ENCODE measurements at regions not wholly inside any gene's neighbourhood (a gene's known extent, or its start where the extent isn't known, plus 50 kb on each side); places are given as distances from the start of the nearest gene placed in this dataset.

- TF ChIP-seq, protein P1, sequence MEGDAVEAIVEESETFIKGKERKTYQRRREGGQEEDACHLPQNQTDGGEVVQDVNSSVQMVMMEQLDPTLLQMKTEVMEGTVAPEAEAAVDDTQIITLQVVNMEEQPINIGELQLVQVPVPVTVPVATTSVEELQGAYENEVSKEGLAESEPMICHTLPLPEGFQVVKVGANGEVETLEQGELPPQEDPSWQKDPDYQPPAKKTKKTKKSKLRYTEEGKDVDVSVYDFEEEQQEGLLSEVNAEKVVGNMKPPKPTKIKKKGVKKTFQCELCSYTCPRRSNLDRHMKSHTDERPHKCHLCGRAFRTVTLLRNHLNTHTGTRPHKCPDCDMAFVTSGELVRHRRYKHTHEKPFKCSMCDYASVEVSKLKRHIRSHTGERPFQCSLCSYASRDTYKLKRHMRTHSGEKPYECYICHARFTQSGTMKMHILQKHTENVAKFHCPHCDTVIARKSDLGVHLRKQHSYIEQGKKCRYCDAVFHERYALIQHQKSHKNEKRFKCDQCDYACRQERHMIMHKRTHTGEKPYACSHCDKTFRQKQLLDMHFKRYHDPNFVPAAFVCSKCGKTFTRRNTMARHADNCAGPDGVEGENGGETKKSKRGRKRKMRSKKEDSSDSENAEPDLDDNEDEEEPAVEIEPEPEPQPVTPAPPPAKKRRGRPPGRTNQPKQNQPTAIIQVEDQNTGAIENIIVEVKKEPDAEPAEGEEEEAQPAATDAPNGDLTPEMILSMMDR (IDR thresholded peaks at IDR 0.05): no peak
- no peak for TF ChIP-seq POLR2A (IDR thresholded peaks at IDR 0.05)
- no peak for TF ChIP-seq EP300 (IDR thresholded peaks at IDR 0.05)
Observed at GRCh38 chr7:123351027-123351426, 151.3 kb upstream of the SLC13A1 start.
